ENCODE measurements at regions not wholly inside any gene's neighbourhood (a gene's known extent, or its start where the extent isn't known, plus 50 kb on each side); places are given as distances from the start of the nearest gene placed in this dataset.

DNA sequence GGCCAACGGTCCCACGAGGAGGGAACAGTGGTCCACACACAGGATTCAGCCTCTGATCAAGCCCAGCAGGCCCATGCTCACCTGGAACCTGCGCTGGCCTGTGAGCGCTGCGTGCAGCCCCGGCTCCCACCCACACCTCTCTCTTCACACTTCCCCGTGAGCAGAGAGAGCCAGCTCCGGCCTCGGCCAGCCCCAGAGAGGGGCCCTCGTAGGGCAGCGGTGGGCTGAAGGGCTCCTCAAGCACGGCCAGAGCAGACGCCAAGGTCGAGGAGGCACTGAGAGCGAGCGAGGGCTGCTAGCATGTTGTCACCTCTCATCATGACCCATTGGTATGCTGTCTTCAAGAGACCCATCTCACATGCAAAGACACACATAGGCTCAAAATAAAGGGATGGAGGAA, 83.0 kb upstream of the FMR1 start:
- DNase-seq (ENCODE audit: low read depth, low spot score), result no peak
- Histone ChIP-seq H3K9ac (ENCODE audit: insufficient read length, low read depth) (no peak overlapping the region), H3K36me3 (ENCODE audit: insufficient read depth, insufficient read length, low read length) (no peaks in the 10 kb centered on the region), H3K4me1 (ENCODE audit: insufficient read depth, insufficient read length) (no peaks in the 10 kb centered on the region), H3K4me3 (ENCODE audit: insufficient read length, low read depth) (no peak overlapping the region), H3K9me3 (ENCODE audit: insufficient read depth, low read length) (no peaks in the 10 kb centered on the region; the same call in 1 of the 2 replicates), H3K27me3 (ENCODE audit: insufficient read depth, insufficient read length) (no peaks in the 10 kb centered on the region)
- no peak for TF ChIP-seq YY1 (IDR thresholded peaks at IDR 0.05; ENCODE audit: insufficient read depth, insufficient read length)
- TF ChIP-seq ZNF274 (IDR thresholded peaks at IDR 0.05; ENCODE audit: low read depth, low read length), result no peak
- no peak for TF ChIP-seq SUZ12 (IDR thresholded peaks at IDR 0.05; ENCODE audit: extremely low read depth, insufficient read depth, insufficient read length)

DNA sequence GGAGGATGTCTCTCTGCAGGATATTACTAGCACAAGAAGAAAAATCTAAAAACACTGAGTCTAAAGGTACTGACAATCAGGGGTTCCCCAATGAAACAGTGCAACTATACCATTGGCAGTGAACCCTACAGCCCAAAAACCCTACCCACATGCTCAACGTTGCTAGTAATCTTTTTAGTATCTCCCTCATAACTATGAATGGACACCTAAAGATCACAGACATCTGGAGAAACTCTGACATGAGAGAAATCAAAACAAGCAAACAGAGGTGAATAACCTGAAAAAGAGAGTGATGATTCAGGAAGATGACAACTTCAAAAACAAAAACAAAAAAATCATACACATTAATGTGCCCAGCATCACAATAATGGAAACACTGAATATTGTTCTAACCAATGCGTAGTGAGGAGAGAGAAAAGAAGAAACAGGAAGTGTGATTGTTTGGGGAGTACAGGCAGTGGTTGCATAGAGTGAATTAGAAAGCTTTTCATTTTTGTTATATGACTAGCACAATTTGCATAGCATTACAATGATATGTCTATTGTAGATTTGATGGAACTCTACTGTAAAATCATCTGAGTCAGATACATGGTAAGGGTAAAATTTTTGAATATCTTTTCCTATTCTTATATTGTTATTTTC, 78.9 kb upstream of the FMR1 start:
- H3K4me3 ChIP-seq (ENCODE audit: insufficient read length, low read depth), result no peak overlapping the region
- H3K9me3 ChIP-seq (ENCODE audit: insufficient read depth, low read length), result no peaks in the 10 kb centered on the region; the same call in 1 of the 2 replicates
- no peak overlapping the region for H3K9ac ChIP-seq (ENCODE audit: insufficient read length, low read depth)
- TF ChIP-seq SUZ12 (IDR thresholded peaks at IDR 0.05; ENCODE audit: extremely low read depth, insufficient read depth, insufficient read length) (no peak), YY1 (IDR thresholded peaks at IDR 0.05; ENCODE audit: insufficient read depth, insufficient read length) (no peak), ZNF274 (IDR thresholded peaks at IDR 0.05; ENCODE audit: low read depth, low read length) (no peak)
- no peak for DNase-seq (ENCODE audit: low read depth, low spot score)
- no peaks in the 10 kb centered on the region for H3K4me1 ChIP-seq (ENCODE audit: insufficient read depth, insufficient read length)
- no peaks in the 10 kb centered on the region for H3K27me3 ChIP-seq (ENCODE audit: insufficient read depth, insufficient read length)
- H3K36me3 ChIP-seq (ENCODE audit: insufficient read depth, insufficient read length, low read length), result no peaks in the 10 kb centered on the region

GRCh38 chrX:147838465-147839131, 73.1 kb upstream of the FMR1 start:
- no peaks in the 10 kb centered on the region for H3K9me3 ChIP-seq (ENCODE audit: insufficient read depth, low read length)
- peak; percentile 0 for DNase-seq (ENCODE audit: low read depth, low spot score)
- H3K4me1 ChIP-seq (ENCODE audit: insufficient read depth, insufficient read length), result no peaks in the 10 kb centered on the region
- TF ChIP-seq SUZ12 (IDR thresholded peaks at IDR 0.05; ENCODE audit: extremely low read depth, insufficient read depth, insufficient read length) (no peak), ZNF274 (IDR thresholded peaks at IDR 0.05; ENCODE audit: low read depth, low read length) (no peak), YY1 (IDR thresholded peaks at IDR 0.05; ENCODE audit: insufficient read depth, insufficient read length) (no peak)
- H3K4me3 ChIP-seq (ENCODE audit: insufficient read length, low read depth), result no peak overlapping the region
- H3K27me3 ChIP-seq (ENCODE audit: insufficient read depth, insufficient read length), result no peaks in the 10 kb centered on the region
- no peak overlapping the region for H3K9ac ChIP-seq (ENCODE audit: insufficient read length, low read depth)
- no peaks in the 10 kb centered on the region for H3K36me3 ChIP-seq (ENCODE audit: insufficient read depth, insufficient read length, low read length)

DNA sequence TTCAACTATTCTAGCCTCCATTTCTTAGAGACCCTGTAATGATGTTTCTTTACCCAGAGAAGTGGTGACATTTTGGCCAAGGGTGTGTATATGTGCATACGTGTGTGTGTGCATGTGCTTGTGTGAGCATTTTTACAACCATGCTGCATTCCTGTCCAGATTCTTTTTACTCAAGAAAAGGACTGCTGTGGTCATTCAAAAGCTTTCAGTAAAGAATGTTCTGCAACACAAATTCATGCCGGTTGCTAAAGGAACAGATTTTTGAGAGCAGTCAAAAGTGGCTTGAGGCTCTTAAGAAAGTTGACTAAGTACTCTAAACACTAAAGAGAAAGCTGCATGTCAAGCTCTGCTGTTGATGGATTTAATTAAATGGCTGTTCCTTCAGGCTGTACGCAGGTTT, 65.0 kb upstream of the FMR1 start:
- H3K36me3 ChIP-seq (ENCODE audit: insufficient read depth, insufficient read length, low read length), result no peaks in the 10 kb centered on the region
- no peaks in the 10 kb centered on the region for H3K4me1 ChIP-seq (ENCODE audit: insufficient read depth, insufficient read length)
- H3K9me3 ChIP-seq (ENCODE audit: insufficient read depth, low read length), result no peaks in the 10 kb centered on the region
- no peaks in the 10 kb centered on the region for H3K27me3 ChIP-seq (ENCODE audit: insufficient read depth, insufficient read length)
- no peak overlapping the region for H3K4me3 ChIP-seq (ENCODE audit: insufficient read length, low read depth)
- no peak overlapping the region for H3K9ac ChIP-seq (ENCODE audit: insufficient read length, low read depth)
- no peak for DNase-seq (ENCODE audit: low read depth, low spot score)
- TF ChIP-seq YY1 (IDR thresholded peaks at IDR 0.05; ENCODE audit: insufficient read depth, insufficient read length) (no peak), ZNF274 (IDR thresholded peaks at IDR 0.05; ENCODE audit: low read depth, low read length) (no peak), SUZ12 (IDR thresholded peaks at IDR 0.05; ENCODE audit: extremely low read depth, insufficient read depth, insufficient read length) (no peak)

DNA sequence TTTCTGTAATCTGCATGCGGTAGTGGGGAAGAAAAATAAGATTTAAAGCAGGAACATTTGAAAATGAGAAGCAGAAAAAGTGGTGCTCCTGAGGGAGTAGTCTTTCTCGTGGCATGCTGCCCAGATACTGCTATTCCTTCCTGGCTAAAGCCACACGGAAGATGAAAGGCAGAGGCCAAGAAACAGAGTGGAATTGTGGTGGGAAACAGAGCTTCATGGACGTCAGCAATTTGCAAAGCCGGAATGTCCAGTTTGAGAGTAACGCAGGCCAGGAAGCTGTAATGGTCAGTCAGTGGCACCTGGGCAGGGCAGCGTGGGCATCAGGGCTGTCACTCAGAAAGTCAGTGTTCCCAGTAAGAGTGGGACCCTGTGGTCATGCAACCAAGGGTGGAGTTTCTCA, 63.7 kb upstream of the FMR1 start:
- Histone ChIP-seq H3K36me3 (ENCODE audit: insufficient read depth, insufficient read length, low read length) (no peaks in the 10 kb centered on the region), H3K4me3 (ENCODE audit: insufficient read length, low read depth) (no peak overlapping the region), H3K4me1 (ENCODE audit: insufficient read depth, insufficient read length) (no peaks in the 10 kb centered on the region), H3K9ac (ENCODE audit: insufficient read length, low read depth) (no peak overlapping the region), H3K9me3 (ENCODE audit: insufficient read depth, low read length) (no peaks in the 10 kb centered on the region), H3K27me3 (ENCODE audit: insufficient read depth, insufficient read length) (no peaks in the 10 kb centered on the region)
- TF ChIP-seq ZNF274 (IDR thresholded peaks at IDR 0.05; ENCODE audit: low read depth, low read length) (no peak), YY1 (IDR thresholded peaks at IDR 0.05; ENCODE audit: insufficient read depth, insufficient read length) (no peak), SUZ12 (IDR thresholded peaks at IDR 0.05; ENCODE audit: extremely low read depth, insufficient read depth, insufficient read length) (no peak)
- DNase-seq (ENCODE audit: low read depth, low spot score), result no peak

- H3K9ac ChIP-seq (ENCODE audit: insufficient read length, low read depth), result no peak overlapping the region
- H3K27me3 ChIP-seq (ENCODE audit: insufficient read depth, insufficient read length), result no peaks in the 10 kb centered on the region
- no peaks in the 10 kb centered on the region for H3K4me1 ChIP-seq (ENCODE audit: insufficient read depth, insufficient read length)
- no peak overlapping the region for H3K4me3 ChIP-seq (ENCODE audit: insufficient read length, low read depth)
- H3K36me3 ChIP-seq (ENCODE audit: insufficient read depth, insufficient read length, low read length), result no peaks in the 10 kb centered on the region
- no peaks in the 10 kb centered on the region for H3K9me3 ChIP-seq (ENCODE audit: insufficient read depth, low read length)
- no peak for TF ChIP-seq ZNF274 (IDR thresholded peaks at IDR 0.05; ENCODE audit: low read depth, low read length)
- TF ChIP-seq SUZ12 (IDR thresholded peaks at IDR 0.05; ENCODE audit: extremely low read depth, insufficient read depth, insufficient read length), result no peak
- no peak for TF ChIP-seq YY1 (IDR thresholded peaks at IDR 0.05; ENCODE audit: insufficient read depth, insufficient read length)
- no peak for DNase-seq (ENCODE audit: low read depth, low spot score)
These were observed 62.9 kb upstream of the FMR1 start for GRCh38 chrX:147848543-147849443.

- H3K4me1 ChIP-seq (ENCODE audit: insufficient read depth, insufficient read length), result no peaks in the 10 kb centered on the region
- no peak overlapping the region for H3K9ac ChIP-seq (ENCODE audit: insufficient read length, low read depth)
- H3K4me3 ChIP-seq (ENCODE audit: insufficient read length, low read depth), result no peak overlapping the region
- H3K36me3 ChIP-seq (ENCODE audit: insufficient read depth, insufficient read length, low read length), result no peaks in the 10 kb centered on the region
- H3K27me3 ChIP-seq (ENCODE audit: insufficient read depth, insufficient read length), result no peaks in the 10 kb centered on the region
- TF ChIP-seq SUZ12 (IDR thresholded peaks at IDR 0.05; ENCODE audit: extremely low read depth, insufficient read depth, insufficient read length), result no peak
- TF ChIP-seq YY1 (IDR thresholded peaks at IDR 0.05; ENCODE audit: insufficient read depth, insufficient read length), result no peak
- no peak for TF ChIP-seq ZNF274 (IDR thresholded peaks at IDR 0.05; ENCODE audit: low read depth, low read length)
- no peak for DNase-seq (ENCODE audit: low read depth, low spot score)
- no peaks in the 10 kb centered on the region for H3K9me3 ChIP-seq (ENCODE audit: insufficient read depth, low read length)
These were observed 60.8 kb upstream of the FMR1 start for GRCh38 chrX:147850875-147851274.

All from NT2/D1 (cell line).